Activated CD8-positive, alpha-beta memory T cell treated with anti-CD3 and anti-CD28 coated beads for 36 hours (primary cell): ENCODE measurements at regions not wholly inside any gene's neighbourhood (a gene's known extent, or its start where the extent isn't known, plus 50 kb on each side); places are given as distances from the start of the nearest gene placed in this dataset.

Experiments used
- CTCF ChIA-PET: fragments of 350-600 bp; sonication (Branson Sonifier 250); formaldehyde crosslinking; loops from one replicate; lab custom pipeline; 2021; ENCODE audit warnings: antibody characterized with exemption; lab: Charles Lee
- POLR2A ChIA-PET: fragments of 350-600 bp; sonication (Branson Sonifier 250); formaldehyde crosslinking; loops from one replicate; lab custom pipeline; 2021; ENCODE audit warnings: antibody characterized with exemption; lab: Charles Lee

GRCh38 chr10:94174838-94175237 is 181.1 kb downstream of the PLCE1 start:
- POLR2A ChIA-PET, result no interaction called here
- CTCF ChIA-PET, result no interaction called here

- ChIA-PET POLR2A (no interaction called here), CTCF (no interaction called here)
These were observed 184.1 kb downstream of the NOC3L start for GRCh38 chr10:94178475-94179253.

- POLR2A ChIA-PET, result no interaction called here
- CTCF ChIA-PET, result no interaction called here
These were observed 182.2 kb downstream of the NOC3L start for GRCh38 chr10:94180576-94180975.

GRCh38 chr10:94183666-94184264 is 179.0 kb downstream of the NOC3L start:
- CTCF ChIA-PET, result no interaction called here
- POLR2A ChIA-PET, result no interaction called here

- ChIA-PET CTCF (no interaction called here), POLR2A (no interaction called here)
These were observed 176.0 kb downstream of the NOC3L start for GRCh38 chr10:94186722-94187121.

- ChIA-PET CTCF (no interaction called here), POLR2A (no interaction called here)
These were observed 170.4 kb downstream of the NOC3L start for GRCh38 chr10:94192333-94192732.

- ChIA-PET CTCF (no interaction called here), POLR2A (no interaction called here)
These were observed 169.8 kb downstream of the NOC3L start for GRCh38 chr10:94192974-94193373.

GRCh38 chr10:94193466-94193924 is 169.2 kb downstream of the NOC3L start:
- ChIA-PET CTCF (no interaction called here), POLR2A (no interaction called here)

GRCh38 chr10:94194256-94194655 is 168.5 kb downstream of the NOC3L start:
- ChIA-PET POLR2A (no interaction called here), CTCF (no interaction called here)

GRCh38 chr10:94197241-94197640 is 165.5 kb downstream of the NOC3L start:
- CTCF ChIA-PET, result no interaction called here

GRCh38 chr10:94198324-94198723 is 164.4 kb downstream of the NOC3L start:
- POLR2A ChIA-PET, result no interaction called here
- CTCF ChIA-PET, result interaction anchor here (0.6 kb wide), 1 partner anchor 22 kb away, joined by 3 read pairs; no protein-coding TSS in a partner anchor

More at GRCh38 chr10:94197241-94197640, 165.5 kb downstream of the NOC3L start:
- POLR2A ChIA-PET, result no interaction called here

- POLR2A ChIA-PET, result no interaction called here
- CTCF ChIA-PET, result no interaction called here
These were observed 163.2 kb downstream of the NOC3L start for GRCh38 chr10:94199565-94199964.

- CTCF ChIA-PET, result no interaction called here
- POLR2A ChIA-PET, result no interaction called here
These were observed 162.4 kb downstream of the NOC3L start for GRCh38 chr10:94200146-94200837.

GRCh38 chr10:94205396-94205831 is 157.3 kb downstream of the NOC3L start:
- ChIA-PET POLR2A (no interaction called here), CTCF (interaction anchor here (0.7 kb wide), 1 partner anchor 82 kb away, joined by 3 read pairs; no protein-coding TSS in a partner anchor)

- CTCF ChIA-PET, result no interaction called here
- POLR2A ChIA-PET, result no interaction called here
These were observed 156.6 kb downstream of the NOC3L start for GRCh38 chr10:94206176-94206575.

GRCh38 chr10:94208315-94208714 is 154.4 kb downstream of the NOC3L start:
- CTCF ChIA-PET, result no interaction called here

GRCh38 chr10:94210440-94211168 is 152.1 kb downstream of the NOC3L start:
- CTCF ChIA-PET, result no interaction called here
- POLR2A ChIA-PET, result no interaction called here

More at GRCh38 chr10:94208315-94208714, 154.4 kb downstream of the NOC3L start:
- POLR2A ChIA-PET, result no interaction called here

GRCh38 chr10:94211169-94211510 is 151.6 kb downstream of the NOC3L start:
- POLR2A ChIA-PET, result no interaction called here
- CTCF ChIA-PET, result no interaction called here

- POLR2A ChIA-PET, result no interaction called here
- CTCF ChIA-PET, result no interaction called here
These were observed 149.7 kb downstream of the NOC3L start for GRCh38 chr10:94213001-94213530.

- ChIA-PET CTCF (no interaction called here), POLR2A (no interaction called here)
These were observed 148.8 kb downstream of the NOC3L start for GRCh38 chr10:94213980-94214379.
